K562 (cell line): ENCODE measurements at regions not wholly inside any gene's neighbourhood (a gene's known extent, or its start where the extent isn't known, plus 50 kb on each side); places are given as distances from the start of the nearest gene placed in this dataset.

ENCODE experiments used
- FOSL1 ChIP-seq: fragments of 200-800 bp; sonication (Bioruptor generic); conservative IDR thresholded peaks from 2 replicates; pipeline ENCODE4 v1.6.1; 2016; ENCODE audit warnings: missing genetic modification characterization, missing compliant biosample characterization
- FOXA3 ChIP-seq, 2 experiments: fragments of 450-650 bp in 1 of 2; sonication (generic) in 1 of 2; formaldehyde crosslinking; IDR thresholded peaks in 1 of 2; conservative IDR thresholded peaks in 1 of 2; 2 replicates each; pipeline versions ENCODE4 v1.4.0 to v1.8.0; 2020 to 2022; ENCODE audit warnings: mild to moderate bottlenecking in 2 of 2, missing genetic modification reagents in 1 of 2
- GTF2F1 ChIP-seq: IDR thresholded peaks from 2 replicates; pipeline ENCODE4 v1.6.1; 2011; ENCODE audit warnings: low read depth, low read length, improper control_type of control experiment
- NCOA2 ChIP-seq, 2 experiments: fragments of 450-650 bp; IDR thresholded peaks; 2 replicates each; pipeline ENCODE4 v1.6.1; 2018; ENCODE audit warnings: mild to moderate bottlenecking in 2 of 2, moderate library complexity in 1 of 2; ENCODE audit not compliant: partially characterized antibody in 2 of 2
- NFE2 ChIP-seq: IDR thresholded peaks from 2 replicates; pipeline ENCODE4 v1.6.1; 2014; ENCODE audit warnings: antibody characterized with exemption, low read depth
- NRF1 ChIP-seq, 2 experiments: fragments of 450-650 bp; IDR thresholded peaks in 1 of 2; conservative IDR thresholded peaks in 1 of 2; 2 replicates each; pipeline ENCODE4 v1.6.1; 2014; ENCODE audit warnings: mild to moderate bottlenecking in 2 of 2
- ZNF766 ChIP-seq: fragments of 200-800 bp; sonication (Bioruptor generic); conservative IDR thresholded peaks from 2 replicates; pipeline ENCODE4 v1.6.1; 2016; ENCODE audit warnings: missing genetic modification characterization, missing compliant biosample characterization
- ZSCAN32 ChIP-seq: fragments of 450-650 bp; formaldehyde crosslinking; IDR thresholded peaks from 2 replicates; pipeline ENCODE4 v1.4.0; 2020; ENCODE audit warnings: mild to moderate bottlenecking, moderate library complexity
- TF ChIP-seq, protein P1 (sequence below): sonication (generic); formaldehyde crosslinking; IDR thresholded peaks from 2 replicates; pipeline ENCODE4 v1.8.1; 2023; ENCODE audit warnings: mild to moderate bottlenecking, missing genetic modification reagents, moderate library complexity
- TF ChIP-seq, protein P2 (sequence below): sonication (generic); IDR thresholded peaks from 2 replicates; pipeline ENCODE4 v1.6.1; 2016

DNA sequence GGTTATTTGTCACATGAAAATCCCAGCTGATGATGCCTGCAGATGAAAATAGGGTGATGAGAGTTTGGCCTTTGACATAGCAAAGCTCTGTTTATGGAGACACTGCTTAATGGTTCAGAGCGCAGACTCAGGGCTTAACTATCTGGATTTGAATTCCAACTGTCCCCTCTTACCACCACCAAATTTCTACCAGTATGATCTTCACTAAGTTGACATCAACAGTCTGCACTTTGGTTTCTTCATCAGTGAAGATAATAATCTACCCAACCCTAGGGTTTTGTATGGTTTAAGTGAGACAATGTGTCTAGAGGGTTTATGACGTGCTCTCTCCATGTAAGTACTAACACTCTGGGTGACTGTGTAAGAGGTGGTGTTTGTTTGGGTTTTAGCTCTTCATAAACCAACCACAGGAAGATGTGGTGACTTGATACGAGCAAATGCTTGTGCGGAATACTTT, 151.4 kb upstream of the TNFAIP3 start (continued):
- TF ChIP-seq NFE2 (no peak), FOXA3 (CRISPR knock-in tag; conservative IDR thresholded peaks at IDR 0.05 in 1 of 2, IDR thresholded peaks at IDR 0.05 in 1 of 2) (peak in 1 of 2 experiments; percentile 4; a peak in 1 of 4 replicates), NCOA2 (IDR thresholded peaks at IDR 0.05; ENCODE audit: partially characterized antibody in 2 of 2) (no peak), FOSL1 (tag) (peak; percentile 46), ZSCAN32 (no peak), NRF1 (conservative IDR thresholded peaks at IDR 0.05 in 1 of 2, IDR thresholded peaks at IDR 0.05 in 1 of 2) (peak; percentile 67 to 72), GTF2F1 (no peak), ZNF766 (CRISPR knock-in tag) (peak; percentile 88)
- TF ChIP-seq, protein P1, sequence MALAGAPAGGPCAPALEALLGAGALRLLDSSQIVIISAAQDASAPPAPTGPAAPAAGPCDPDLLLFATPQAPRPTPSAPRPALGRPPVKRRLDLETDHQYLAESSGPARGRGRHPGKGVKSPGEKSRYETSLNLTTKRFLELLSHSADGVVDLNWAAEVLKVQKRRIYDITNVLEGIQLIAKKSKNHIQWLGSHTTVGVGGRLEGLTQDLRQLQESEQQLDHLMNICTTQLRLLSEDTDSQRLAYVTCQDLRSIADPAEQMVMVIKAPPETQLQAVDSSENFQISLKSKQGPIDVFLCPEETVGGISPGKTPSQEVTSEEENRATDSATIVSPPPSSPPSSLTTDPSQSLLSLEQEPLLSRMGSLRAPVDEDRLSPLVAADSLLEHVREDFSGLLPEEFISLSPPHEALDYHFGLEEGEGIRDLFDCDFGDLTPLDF: no peak
- TF ChIP-seq, protein P2, sequence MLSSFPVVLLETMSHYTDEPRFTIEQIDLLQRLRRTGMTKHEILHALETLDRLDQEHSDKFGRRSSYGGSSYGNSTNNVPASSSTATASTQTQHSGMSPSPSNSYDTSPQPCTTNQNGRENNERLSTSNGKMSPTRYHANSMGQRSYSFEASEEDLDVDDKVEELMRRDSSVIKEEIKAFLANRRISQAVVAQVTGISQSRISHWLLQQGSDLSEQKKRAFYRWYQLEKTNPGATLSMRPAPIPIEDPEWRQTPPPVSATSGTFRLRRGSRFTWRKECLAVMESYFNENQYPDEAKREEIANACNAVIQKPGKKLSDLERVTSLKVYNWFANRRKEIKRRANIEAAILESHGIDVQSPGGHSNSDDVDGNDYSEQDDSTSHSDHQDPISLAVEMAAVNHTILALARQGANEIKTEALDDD: peak; percentile 84
